ENCODE measurements at regions not wholly inside any gene's neighbourhood (a gene's known extent, or its start where the extent isn't known, plus 50 kb on each side); places are given as distances from the start of the nearest gene placed in this dataset.

GRCh38 chr11:109035284-109035683 is 370.4 kb downstream of the DDX10 start:
- ATAC-seq (no peak), FAIRE-seq (no peak), DNase-seq (ENCODE audit: extremely low read depth in 1 of 4, low spot score in 3 of 4) (no peak)
- WGBS (ENCODE audit: insufficient coverage, low coverage, missing lambda C conversion rate): 21% methylated on average over 1 of the region's 1 CpG
- Histone ChIP-seq H3K9ac (ENCODE audit: insufficient read depth in 1 of 2, low read depth in 2 of 2, low read length in 2 of 2) (no peak overlapping the region), H3K4me3 (no peak overlapping the region), H3K9me1 (ENCODE audit: control insufficient read depth, insufficient read depth, low read length) (no peaks in the 10 kb centered on the region), H3K4me1 (replicated peaks in 1 of 2; ENCODE audit: control insufficient read depth in 2 of 2, insufficient read depth in 2 of 2, low read length in 2 of 2) (no peaks in the 10 kb centered on the region), H3K9me3 (replicated peaks; ENCODE audit: control insufficient read depth, insufficient read depth, low read depth, low read length) (no peaks in the 10 kb centered on the region), H3K79me2 (ENCODE audit: control insufficient read depth, insufficient read depth, low read length) (no peaks in the 10 kb centered on the region), H3K27me3 (ENCODE audit: control insufficient read depth in 2 of 2, insufficient read depth in 2 of 2, low read length in 2 of 2) (no peaks in the 10 kb centered on the region), H3K36me3 (ENCODE audit: control insufficient read depth, insufficient read depth, low read length) (no peaks in the 10 kb centered on the region), H3K4me2 (ENCODE audit: insufficient read depth, low read length) (no peak overlapping the region), H4K20me1 (replicated peaks; ENCODE audit: control insufficient read depth, insufficient read depth, low read length) (no peaks in the 10 kb centered on the region), H3K27ac (ENCODE audit: extremely low read depth, low read depth, low read length) (no peak overlapping the region), H2AFZ (ENCODE audit: low read depth, low read length) (no peak overlapping the region)
- no TSS peak for BruUV-seq (replicated peaks)
- TF ChIP-seq MXI1 (IDR thresholded peaks at IDR 0.05; ENCODE audit: low read depth, low read length): no peak
- TF ChIP-seq BRCA1 (IDR thresholded peaks at IDR 0.05): no peak
- no peak for TF ChIP-seq BRCA1 (CRISPR knock-in tag; IDR thresholded peaks at IDR 0.05)
- TF ChIP-seq ZNF583 (CRISPR knock-in tag; IDR thresholded peaks at IDR 0.05): no peak
- no peak for TF ChIP-seq FUS (optimal IDR thresholded peaks at IDR 0.05; ENCODE audit: low read depth, low read length)
- ChIA-PET POLR2A (no interaction called here), CTCF (ENCODE audit: low intra/inter-chr PET ratio) (no interaction called here)
- intact Hi-C loops (cut with micrococcal nuclease): no loop called here
- in situ Hi-C loops (cut with MboI): no loop called here

- no peak overlapping the region for H3K27ac ChIP-seq (ENCODE audit: extremely low read depth, low read depth, low read length)
- WGBS (ENCODE audit: insufficient coverage, low coverage, missing lambda C conversion rate): 0% methylated on average over 2 of the region's 2 CpGs
- no peak overlapping the region for H2AFZ ChIP-seq (ENCODE audit: low read depth, low read length)
- ChIA-PET POLR2A (no interaction called here), CTCF (ENCODE audit: low intra/inter-chr PET ratio) (no interaction called here)
- in situ Hi-C loops (cut with MboI): no loop called here
- FAIRE-seq (no peak), ATAC-seq (no peak), DNase-seq (ENCODE audit: extremely low read depth in 1 of 4, low spot score in 3 of 4) (no peak)
- no peaks in the 10 kb centered on the region for H3K27me3 ChIP-seq (ENCODE audit: control insufficient read depth in 2 of 2, insufficient read depth in 2 of 2, low read length in 2 of 2)
- H3K79me2 ChIP-seq (ENCODE audit: control insufficient read depth, insufficient read depth, low read length): no peaks in the 10 kb centered on the region
- H4K20me1 ChIP-seq (replicated peaks; ENCODE audit: control insufficient read depth, insufficient read depth, low read length): no peaks in the 10 kb centered on the region
- H3K4me1 ChIP-seq (replicated peaks in 1 of 2; ENCODE audit: control insufficient read depth in 2 of 2, insufficient read depth in 2 of 2, low read length in 2 of 2): no peaks in the 10 kb centered on the region
- no peak overlapping the region for H3K9ac ChIP-seq (ENCODE audit: insufficient read depth in 1 of 2, low read depth in 2 of 2, low read length in 2 of 2)
- H3K4me3 ChIP-seq: no peak overlapping the region
- H3K9me1 ChIP-seq (ENCODE audit: control insufficient read depth, insufficient read depth, low read length): no peaks in the 10 kb centered on the region
- H3K4me2 ChIP-seq (ENCODE audit: insufficient read depth, low read length): no peak overlapping the region
- no TSS peak for BruUV-seq (replicated peaks)
- intact Hi-C loops (cut with micrococcal nuclease): no loop called here
- no peaks in the 10 kb centered on the region for H3K9me3 ChIP-seq (replicated peaks; ENCODE audit: control insufficient read depth, insufficient read depth, low read depth, low read length)
- H3K36me3 ChIP-seq (ENCODE audit: control insufficient read depth, insufficient read depth, low read length): no peaks in the 10 kb centered on the region
- no peak for TF ChIP-seq TCF3 (CRISPR knock-in tag; IDR thresholded peaks at IDR 0.05)
- no peak for TF ChIP-seq SMAD4 (CRISPR knock-in tag; conservative IDR thresholded peaks at IDR 0.05)
- TF ChIP-seq TRIM24 (IDR thresholded peaks at IDR 0.05): no peak
- TF ChIP-seq ZNF140 (CRISPR knock-in tag; IDR thresholded peaks at IDR 0.05): no peak
- no peak for TF ChIP-seq KDM1A (IDR thresholded peaks at IDR 0.05)
- no peak for TF ChIP-seq SMAD2 (IDR thresholded peaks at IDR 0.05; ENCODE audit: low read depth, low read length)
- no peak for TF ChIP-seq GTF2F1 (IDR thresholded peaks at IDR 0.05; ENCODE audit: low read depth, low read length)
- TF ChIP-seq CBX2 (IDR thresholded peaks at IDR 0.05; ENCODE audit: insufficient read depth, low read length, poor library complexity, severe bottlenecking): no peak
- TF ChIP-seq ZNF740 (CRISPR knock-in tag; IDR thresholded peaks at IDR 0.05): no peak
- TF ChIP-seq ZNF740 (tag; IDR thresholded peaks at IDR 0.05): no peak
- TF ChIP-seq ZNF717 (CRISPR knock-in tag; IDR thresholded peaks at IDR 0.05): no peak
- TF ChIP-seq CBFA2T2 (conservative IDR thresholded peaks at IDR 0.05): no peak
- TF ChIP-seq ZNF263 (CRISPR knock-in tag; IDR thresholded peaks at IDR 0.05; ENCODE audit: borderline replicate concordance): no peak
- no peak for TF ChIP-seq ERF (CRISPR knock-in tag; IDR thresholded peaks at IDR 0.05)
- TF ChIP-seq GTF2A2 (tag; IDR thresholded peaks at IDR 0.05): no peak
- TF ChIP-seq MTF1 (CRISPR knock-in tag; IDR thresholded peaks at IDR 0.05; ENCODE audit: borderline replicate concordance): no peak
- no peak for TF ChIP-seq SMARCC2 (IDR thresholded peaks at IDR 0.05; ENCODE audit: low read depth)
Measured at GRCh38 chr11:109036011-109036410, 371.1 kb downstream of the DDX10 start.
